NCI-H2196 (cell line): ENCODE measurements at regions not wholly inside any gene's neighbourhood (a gene's known extent, or its start where the extent isn't known, plus 50 kb on each side); places are given as distances from the start of the nearest gene placed in this dataset.

ENCODE experiments used
- DNase-seq: peaks from one replicate; lab custom pipeline; 2025; ENCODE audit not compliant: unreplicated experiment; lab: John Stamatoyannopoulos, UW

DNA sequence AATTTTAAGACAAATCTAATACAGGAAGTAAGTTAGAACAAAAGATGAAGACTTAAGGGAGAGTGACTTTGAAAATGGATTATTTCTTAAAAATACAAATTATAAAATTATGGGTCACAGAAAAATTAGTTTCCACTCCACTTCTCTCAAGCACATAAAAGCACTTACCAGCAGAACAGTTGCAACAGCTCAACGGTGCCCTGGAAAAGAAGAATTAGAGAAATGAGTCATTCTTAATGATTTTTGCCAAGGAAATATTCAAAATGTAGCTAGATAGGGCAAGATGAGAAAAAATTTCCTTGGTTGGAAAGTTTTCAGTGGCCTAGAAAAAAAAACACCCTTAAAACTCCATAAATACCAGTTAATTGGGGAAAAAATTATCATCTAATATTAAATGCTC is 2185.6 kb upstream of the CELF4 start:
- no peak for DNase-seq

DNA sequence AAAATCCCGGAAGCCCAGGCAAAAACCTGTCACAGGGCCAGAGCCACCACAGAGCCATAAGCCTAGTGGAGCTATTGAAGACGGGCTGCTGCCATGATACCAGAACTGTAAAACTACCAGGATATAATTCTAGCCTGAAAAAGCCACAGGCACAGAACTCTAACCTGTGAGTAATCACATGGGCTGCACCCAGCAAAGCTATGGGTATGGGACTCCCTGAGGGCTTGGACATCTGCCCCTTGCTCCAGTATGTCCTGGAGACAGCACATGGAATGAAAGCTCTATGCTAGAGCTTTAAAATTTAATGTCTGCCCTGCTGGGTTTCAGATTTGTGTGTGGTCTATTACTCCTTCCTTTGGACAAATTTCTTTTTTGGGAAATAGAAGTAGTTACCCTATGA is 2183.6 kb upstream of the CELF4 start:
- DNase-seq: no peak

DNA sequence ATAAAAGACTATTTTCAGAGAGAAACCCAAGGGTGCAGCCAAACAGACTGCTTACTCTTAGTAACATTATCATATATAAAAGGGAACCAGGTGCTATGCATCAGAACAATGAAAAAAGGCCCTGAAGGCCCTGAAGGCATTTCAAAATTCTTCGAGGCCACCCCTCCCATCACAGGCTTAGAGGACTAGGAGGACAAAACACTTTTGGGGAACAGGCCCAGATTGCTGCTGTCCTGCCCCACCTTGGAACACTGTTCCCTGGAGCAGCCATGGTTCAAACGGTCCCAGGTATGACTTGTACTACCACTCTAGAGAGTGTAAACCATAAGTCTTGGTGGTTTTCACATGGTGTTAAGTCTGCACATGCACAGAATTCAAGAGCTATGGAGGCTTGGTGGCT is 2183.1 kb upstream of the CELF4 start:
- no peak for DNase-seq

GRCh38 chr18:39746201-39746600 is 2180.6 kb upstream of the CELF4 start:
- DNase-seq: no peak

GRCh38 chr18:39743463-39743862 is 2177.9 kb upstream of the CELF4 start:
- no peak for DNase-seq

DNA sequence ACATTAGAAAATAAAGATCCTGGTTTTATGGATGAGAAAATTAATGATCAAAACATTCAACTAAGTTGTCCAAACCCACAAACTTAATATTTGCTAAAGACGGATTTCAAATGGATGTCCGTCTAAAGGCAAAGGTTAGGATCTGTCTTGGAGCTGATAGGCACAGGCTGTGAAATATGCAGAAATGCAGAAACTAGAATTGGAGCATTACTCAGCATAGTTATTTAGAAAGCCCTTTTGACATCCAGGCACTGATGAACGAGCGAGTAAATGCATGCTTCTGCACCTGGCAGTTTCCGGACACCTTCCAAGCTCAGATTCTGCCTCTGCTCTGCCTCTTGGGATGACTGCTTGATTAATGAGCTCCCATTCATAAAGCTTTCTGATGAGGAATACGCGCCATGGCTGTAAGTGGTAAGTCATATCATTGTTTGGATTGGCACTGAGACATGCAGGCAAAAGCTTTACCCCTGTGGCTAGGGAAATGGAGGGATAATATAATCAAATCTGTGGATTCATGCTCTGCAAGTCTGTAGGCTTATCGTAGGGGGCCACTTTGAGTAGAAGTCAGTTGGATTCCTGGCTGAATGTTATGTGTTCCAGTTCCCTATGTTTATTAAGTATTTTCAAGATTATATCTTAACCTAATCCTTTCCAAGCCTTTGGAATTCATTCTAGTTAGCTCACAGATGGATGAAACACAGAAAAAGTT is 2176.3 kb upstream of the CELF4 start:
- peak; percentile 64 for DNase-seq

DNA sequence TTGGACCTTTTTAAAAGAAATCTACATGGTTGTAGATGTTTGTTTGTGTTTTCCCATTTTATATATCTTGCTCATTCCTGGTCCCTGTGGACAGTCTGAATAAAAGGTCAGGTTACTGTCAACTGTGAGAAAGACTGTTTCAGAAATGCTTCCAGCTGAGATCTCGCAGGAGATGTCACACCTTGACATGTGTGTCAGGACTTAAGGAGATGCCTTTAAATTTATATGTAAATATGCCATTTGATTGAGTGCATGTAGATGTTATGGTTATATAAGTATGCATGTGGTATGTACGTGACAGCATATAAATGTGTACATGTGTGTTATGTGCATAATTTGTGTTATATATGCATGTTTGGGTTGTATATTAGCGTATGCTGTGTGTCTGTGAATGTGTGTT is 2172.3 kb upstream of the CELF4 start:
- no peak for DNase-seq

GRCh38 chr18:39732918-39733317 is 2167.3 kb upstream of the CELF4 start:
- DNase-seq: no peak

DNA sequence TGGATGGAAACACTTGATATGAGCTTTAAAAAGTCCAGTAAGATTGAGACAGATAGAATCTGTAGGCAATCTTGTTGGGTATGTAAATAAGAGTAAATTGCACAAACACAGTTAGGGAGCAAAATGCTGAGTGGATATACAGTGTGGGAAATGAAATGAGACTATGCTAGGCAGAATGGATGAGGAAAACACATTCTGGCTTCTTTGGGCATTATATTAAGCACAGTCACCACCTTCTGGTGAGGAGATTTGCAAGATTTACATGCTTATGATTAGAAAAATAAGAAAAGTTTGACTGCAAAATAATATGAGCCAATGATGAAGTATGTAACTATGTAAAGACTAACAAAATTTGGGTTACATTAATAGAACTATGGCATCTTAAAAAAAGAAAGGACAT is 2165.0 kb upstream of the CELF4 start:
- no peak for DNase-seq

GRCh38 chr18:39724652-39725051 is 2159.1 kb upstream of the CELF4 start:
- DNase-seq: no peak

GRCh38 chr18:39721712-39722111 is 2156.1 kb upstream of the CELF4 start:
- no peak for DNase-seq

DNA sequence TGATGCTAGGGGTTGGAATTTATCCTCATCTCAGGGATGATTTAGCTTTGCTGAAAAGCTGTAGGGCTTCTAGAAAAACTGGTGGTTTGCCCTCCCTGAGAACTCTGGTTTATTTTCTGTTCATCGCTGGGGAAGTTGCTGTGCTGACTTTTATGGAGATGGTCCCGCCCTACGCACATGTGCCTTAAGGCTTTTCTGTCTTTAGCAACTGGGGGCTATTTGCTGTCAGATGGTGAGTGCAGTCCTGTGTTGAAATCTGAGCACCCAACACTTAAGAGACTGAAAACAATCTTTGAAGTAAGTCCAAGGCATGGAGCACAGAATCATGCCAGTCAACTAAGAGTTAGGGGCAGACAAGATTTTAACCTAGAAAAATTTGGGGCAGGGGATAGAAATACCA is 2148.4 kb upstream of the CELF4 start:
- DNase-seq: no peak

- no peak for DNase-seq
These were observed 2146.1 kb upstream of the CELF4 start for GRCh38 chr18:39711701-39712100.

- no peak for DNase-seq
These were observed 2139.8 kb upstream of the CELF4 start for GRCh38 chr18:39705362-39705761.

DNA sequence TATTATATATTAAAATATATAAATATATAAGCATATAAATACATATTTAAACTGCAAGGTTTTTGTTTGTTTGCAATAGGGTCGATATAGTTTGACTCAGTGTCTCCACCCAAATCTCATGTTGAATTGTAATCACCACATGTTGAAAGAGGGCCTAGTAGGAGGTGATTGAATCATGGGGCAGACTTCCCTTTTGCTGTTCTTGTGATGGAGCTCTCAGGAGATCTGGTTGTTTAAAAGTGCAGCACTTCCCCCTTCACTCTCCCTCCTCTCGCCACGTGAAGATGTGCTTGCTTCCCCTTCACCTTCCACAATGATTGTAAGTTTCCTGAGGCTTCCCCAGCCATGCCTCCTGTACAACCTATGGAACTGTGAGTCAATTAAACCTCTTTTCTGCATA is 2137.3 kb upstream of the CELF4 start:
- DNase-seq: no peak

- DNase-seq: no peak
These were observed 2136.2 kb upstream of the CELF4 start for GRCh38 chr18:39701839-39702238.

DNA sequence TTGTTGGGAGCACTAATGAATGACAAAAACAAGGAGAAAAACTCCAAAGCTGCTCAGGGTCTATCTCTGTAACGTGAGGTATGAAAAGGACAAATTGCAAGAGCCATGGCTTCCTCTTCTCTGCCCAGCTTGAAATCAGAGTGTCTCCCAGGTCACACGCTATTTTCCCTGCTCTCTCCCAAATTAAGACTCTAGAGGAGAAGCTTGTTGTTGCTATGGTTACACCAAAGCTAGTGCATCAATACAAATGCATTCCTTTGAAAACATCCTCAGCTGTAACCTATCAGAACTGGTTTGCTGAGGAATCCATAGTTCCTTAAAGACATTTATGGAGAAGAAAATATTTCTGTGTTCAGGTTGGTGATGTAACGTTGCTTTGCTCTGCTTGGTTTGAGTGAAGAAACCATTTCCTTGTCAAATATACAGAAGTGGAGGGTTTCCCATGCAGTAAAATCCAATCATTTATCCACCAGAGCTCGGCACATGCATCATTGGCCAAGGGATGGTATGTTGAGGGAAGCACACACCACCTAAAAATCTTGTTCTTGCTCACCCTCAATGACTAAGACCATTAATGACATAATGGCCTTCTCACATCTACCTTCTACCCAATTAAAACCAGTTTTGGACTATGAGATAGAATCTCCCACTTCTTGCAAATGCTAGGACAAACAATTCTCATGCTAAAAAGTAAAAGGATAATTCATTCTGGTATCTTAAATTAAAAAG is 2135.6 kb upstream of the CELF4 start:
- no peak for DNase-seq

GRCh38 chr18:39699340-39699964 is 2133.9 kb upstream of the CELF4 start:
- DNase-seq: no peak

GRCh38 chr18:39698436-39698835 is 2132.8 kb upstream of the CELF4 start:
- no peak for DNase-seq

GRCh38 chr18:39693359-39693758 is 2127.8 kb upstream of the CELF4 start:
- no peak for DNase-seq

GRCh38 chr18:39692367-39693015 is 2126.9 kb upstream of the CELF4 start:
- DNase-seq: no peak
